Neural progenitor cell (in vitro differentiated cells): ENCODE measurements at regions not wholly inside any gene's neighbourhood (a gene's known extent, or its start where the extent isn't known, plus 50 kb on each side); places are given as distances from the start of the nearest gene placed in this dataset.

Source experiments
- DNase-seq: peaks from one replicate; pipeline ENCODE4 v3.0.0-alpha.2; 2016; ENCODE audit warnings: low spot score
- H2AFZ ChIP-seq: fragments of 200-600 bp; sonication (generic); replicated peaks from 2 replicates; pipeline ENCODE4 v1.6.1; 2016; ENCODE audit warnings: antibody characterized with exemption
- H3F3A ChIP-seq: fragments of 200-600 bp; sonication (generic); 2 replicates; pipeline ENCODE4 v1.6.1; 2016; ENCODE audit warnings: antibody characterized with exemption, low read depth
- H3K27ac ChIP-seq: fragments of 200-600 bp; sonication (generic); 2 replicates; pipeline ENCODE4 v1.5.1; 2016; ENCODE audit warnings: mild to moderate bottlenecking
- H3K27me3 ChIP-seq: fragments of 200-600 bp; sonication (generic); 2 replicates; pipeline ENCODE4 v1.6.1; 2016; ENCODE audit warnings: mild to moderate bottlenecking, moderate library complexity
- H3K36me3 ChIP-seq: fragments of 200-600 bp; sonication (generic); 2 replicates; pipeline ENCODE4 v1.5.1; 2016
- H3K4me1 ChIP-seq: fragments of 200-600 bp; sonication (generic); 2 replicates; pipeline ENCODE4 v1.6.1; 2016; ENCODE audit warnings: mixed run types
- H3K4me2 ChIP-seq: fragments of 200-600 bp; sonication (generic); 2 replicates; pipeline ENCODE4 v1.6.1; 2016
- H3K4me3 ChIP-seq: fragments of 200-600 bp; sonication (generic); 2 replicates; pipeline ENCODE4 v1.5.1; 2016
- H3K79me2 ChIP-seq: fragments of 200-600 bp; sonication (generic); 2 replicates; pipeline ENCODE4 v1.6.1; 2016; ENCODE audit warnings: low read depth
- H3K9ac ChIP-seq: fragments of 200-600 bp; sonication (generic); 2 replicates; pipeline ENCODE4 v1.6.1; 2016
- H3K9me3 ChIP-seq: fragments of 200-600 bp; sonication (generic); 2 replicates; pipeline ENCODE4 v1.5.1; 2016; ENCODE audit warnings: low read depth
- H4K20me1 ChIP-seq: fragments of 200-600 bp; sonication (generic); 2 replicates; pipeline ENCODE4 v1.6.1; 2016; ENCODE audit warnings: low read depth
- H3K27ac Mint-ChIP-seq: 3 replicates; pipeline ENCODE4 v1.8.0; 2021; ENCODE audit warnings: mixed read lengths
- H3K27me3 Mint-ChIP-seq: 2 replicates; pipeline ENCODE4 v1.8.0; 2022; ENCODE audit warnings: low read depth, mild to moderate bottlenecking, inconsistent platforms, moderate library complexity, mixed read lengths; ENCODE audit not compliant: insufficient read depth
- H3K36me3 Mint-ChIP-seq: 3 replicates; pipeline ENCODE4 v1.8.0; 2021; ENCODE audit warnings: mixed read lengths
- H3K4me1 Mint-ChIP-seq: 3 replicates; pipeline ENCODE4 v1.8.0; 2021; ENCODE audit warnings: mixed read lengths
- H3K4me3 Mint-ChIP-seq: 3 replicates; pipeline ENCODE4 v1.8.0; 2021; ENCODE audit warnings: mild to moderate bottlenecking, moderate library complexity, mixed read lengths
- H3K9me3 Mint-ChIP-seq: 3 replicates; pipeline ENCODE4 v1.8.0; 2020; ENCODE audit warnings: mixed read lengths
- EZH2 ChIP-seq: fragments of 200-600 bp; sonication (generic); IDR thresholded peaks from 2 replicates; pipeline ENCODE4 v1.6.1; 2017; ENCODE audit warnings: antibody characterized with exemption, mild to moderate bottlenecking, moderate library complexity
- EZH2phosphoT487 ChIP-seq: fragments of 200-600 bp; sonication (generic); IDR thresholded peaks from 2 replicates; pipeline ENCODE4 v1.6.1; 2017; ENCODE audit warnings: antibody characterized with exemption
- TF ChIP-seq, protein P1 (sequence below): fragments of 200-600 bp; sonication (generic); IDR thresholded peaks from 2 replicates; pipeline ENCODE4 v1.5.1; 2017; ENCODE audit warnings: antibody characterized with exemption, mild to moderate bottlenecking

DNA sequence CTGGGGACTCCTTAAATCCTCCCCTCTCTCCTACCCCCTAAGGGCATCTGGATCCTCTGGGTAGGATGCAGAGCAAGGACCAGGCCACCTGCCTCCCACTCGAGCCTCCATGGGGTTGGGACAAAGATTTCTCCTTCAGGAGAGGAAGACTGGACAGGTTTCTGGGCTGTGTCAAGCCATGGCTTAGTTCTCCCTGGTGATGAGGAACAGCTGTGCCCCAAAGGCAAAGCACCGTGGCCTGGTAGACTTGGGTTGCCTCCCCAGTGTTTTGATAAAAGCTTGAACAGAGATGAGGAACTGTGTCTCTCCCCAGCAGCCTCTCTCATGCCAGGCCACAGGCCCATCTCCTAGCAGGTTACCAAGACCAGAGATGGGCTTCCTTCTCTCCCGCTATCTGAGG is 238.3 kb downstream of the WDR11 start:
- no peak overlapping the region for H3K4me3 Mint-ChIP-seq
- DNase-seq: no peak
- H3K4me3 ChIP-seq: no peak overlapping the region
- TF ChIP-seq EZH2 (no peak), EZH2phosphoT487 (no peak)
- TF ChIP-seq, protein P1, sequence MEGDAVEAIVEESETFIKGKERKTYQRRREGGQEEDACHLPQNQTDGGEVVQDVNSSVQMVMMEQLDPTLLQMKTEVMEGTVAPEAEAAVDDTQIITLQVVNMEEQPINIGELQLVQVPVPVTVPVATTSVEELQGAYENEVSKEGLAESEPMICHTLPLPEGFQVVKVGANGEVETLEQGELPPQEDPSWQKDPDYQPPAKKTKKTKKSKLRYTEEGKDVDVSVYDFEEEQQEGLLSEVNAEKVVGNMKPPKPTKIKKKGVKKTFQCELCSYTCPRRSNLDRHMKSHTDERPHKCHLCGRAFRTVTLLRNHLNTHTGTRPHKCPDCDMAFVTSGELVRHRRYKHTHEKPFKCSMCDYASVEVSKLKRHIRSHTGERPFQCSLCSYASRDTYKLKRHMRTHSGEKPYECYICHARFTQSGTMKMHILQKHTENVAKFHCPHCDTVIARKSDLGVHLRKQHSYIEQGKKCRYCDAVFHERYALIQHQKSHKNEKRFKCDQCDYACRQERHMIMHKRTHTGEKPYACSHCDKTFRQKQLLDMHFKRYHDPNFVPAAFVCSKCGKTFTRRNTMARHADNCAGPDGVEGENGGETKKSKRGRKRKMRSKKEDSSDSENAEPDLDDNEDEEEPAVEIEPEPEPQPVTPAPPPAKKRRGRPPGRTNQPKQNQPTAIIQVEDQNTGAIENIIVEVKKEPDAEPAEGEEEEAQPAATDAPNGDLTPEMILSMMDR: no peak
- H3K36me3 Mint-ChIP-seq: no peaks in the 10 kb centered on the region
- no peak overlapping the region for H3K27ac Mint-ChIP-seq
- no peak overlapping the region for H3K27ac ChIP-seq
- H3K9me3 ChIP-seq: no peaks in the 10 kb centered on the region
- H3K4me2 ChIP-seq: no peak overlapping the region
- no peaks in the 10 kb centered on the region for H4K20me1 ChIP-seq
- H3K27me3 ChIP-seq: no peaks in the 10 kb centered on the region
- no peaks in the 10 kb centered on the region for H3K9me3 Mint-ChIP-seq
- H3K4me1 Mint-ChIP-seq: peaks cover 40% of the 10 kb centered on the region
- no peaks in the 10 kb centered on the region for H3K79me2 ChIP-seq
- H3F3A ChIP-seq: no peaks in the 10 kb centered on the region
- peaks cover 18% of the 10 kb centered on the region for H3K27me3 Mint-ChIP-seq
- no peaks in the 10 kb centered on the region for H3K36me3 ChIP-seq
- no peak overlapping the region for H2AFZ ChIP-seq
- no peak overlapping the region for H3K9ac ChIP-seq
- H3K4me1 ChIP-seq: no peaks in the 10 kb centered on the region

GRCh38 chr10:121091961-121092719 is 241.0 kb downstream of the WDR11 start:
- Histone ChIP-seq H3K27ac (no peak overlapping the region), H3K9me3 (no peaks in the 10 kb centered on the region), H3K4me2 (no peak overlapping the region), H3K4me1 (no peaks in the 10 kb centered on the region), H3K79me2 (no peaks in the 10 kb centered on the region), H3K9ac (no peak overlapping the region), H4K20me1 (no peaks in the 10 kb centered on the region), H3K4me3 (no peak overlapping the region), H3K36me3 (no peaks in the 10 kb centered on the region), H3F3A (no peaks in the 10 kb centered on the region), H3K27me3 (no peaks in the 10 kb centered on the region), H2AFZ (no peak overlapping the region)
- H3K4me1 Mint-ChIP-seq: peaks cover 48% of the 10 kb centered on the region
- H3K27me3 Mint-ChIP-seq: peaks cover 13% of the 10 kb centered on the region
- TF ChIP-seq EZH2 (no peak), EZH2phosphoT487 (no peak)
- TF ChIP-seq, protein P1: no peak
- peaks cover 4% of the 10 kb centered on the region for H3K9me3 Mint-ChIP-seq
- DNase-seq: no peak
- no peak overlapping the region for H3K27ac Mint-ChIP-seq
- H3K4me3 Mint-ChIP-seq: no peak overlapping the region
- H3K36me3 Mint-ChIP-seq: peaks cover 3% of the 10 kb centered on the region

DNA sequence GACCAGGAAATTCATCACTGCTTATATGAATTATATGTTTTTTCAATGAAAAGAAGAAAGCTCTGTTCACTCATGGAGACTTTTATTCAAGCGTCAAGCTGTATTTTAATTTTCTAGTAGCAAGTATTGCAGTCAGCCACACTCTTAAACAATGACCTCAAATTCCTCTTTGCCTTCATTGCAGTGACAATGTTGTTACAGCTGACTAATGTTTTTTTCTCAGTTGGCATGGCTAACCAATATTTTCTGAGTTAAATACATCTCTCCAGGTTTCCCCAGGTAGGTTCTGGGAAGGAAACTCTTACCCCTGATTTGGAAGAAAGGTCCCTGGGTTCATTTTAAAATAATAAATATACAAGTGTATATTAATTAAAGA is 241.5 kb downstream of the WDR11 start:
- H3K9ac ChIP-seq: no peak overlapping the region
- H3K27ac Mint-ChIP-seq: no peak overlapping the region
- no peaks in the 10 kb centered on the region for H3K4me1 ChIP-seq

More for the DNA sequence above, 241.5 kb downstream of the WDR11 start:
- no peaks in the 10 kb centered on the region for H4K20me1 ChIP-seq
- Mint-ChIP-seq H3K36me3 (peaks cover 3% of the 10 kb centered on the region), H3K9me3 (peaks cover 4% of the 10 kb centered on the region), H3K27me3 (peaks cover 10% of the 10 kb centered on the region), H3K4me1 (peaks cover 51% of the 10 kb centered on the region), H3K4me3 (no peak overlapping the region)
- H3K4me2 ChIP-seq: no peak overlapping the region
- no peak overlapping the region for H3K4me3 ChIP-seq
- no peaks in the 10 kb centered on the region for H3K9me3 ChIP-seq
- no peaks in the 10 kb centered on the region for H3K36me3 ChIP-seq
- no peak for TF ChIP-seq EZH2phosphoT487
- TF ChIP-seq, protein P1: no peak
- TF ChIP-seq EZH2: no peak
- H3K79me2 ChIP-seq: no peaks in the 10 kb centered on the region
- no peak overlapping the region for H2AFZ ChIP-seq
- DNase-seq: no peak
- no peak overlapping the region for H3K27ac ChIP-seq
- no peaks in the 10 kb centered on the region for H3K27me3 ChIP-seq
- H3F3A ChIP-seq: no peaks in the 10 kb centered on the region
